H9 (cell line): ENCODE measurements at regions not wholly inside any gene's neighbourhood (a gene's known extent, or its start where the extent isn't known, plus 50 kb on each side); places are given as distances from the start of the nearest gene placed in this dataset.

Experiments used
- DNase-seq: peaks from one replicate; pipeline ENCODE4 v3.0.0-alpha.2; 2017
- H2AFZ ChIP-seq: one replicate; pipeline ENCODE4 v1.6.1; 2013; ENCODE audit warnings: mild to moderate bottlenecking, low read length, control low read depth, moderate library complexity
- H2AK5ac ChIP-seq: 2 replicates; pipeline ENCODE4 v1.6.1; 2013; ENCODE audit warnings: low read length, control low read depth, mixed read lengths; ENCODE audit not compliant: insufficient read length
- H2BK120ac ChIP-seq: one replicate; pipeline ENCODE4 v1.6.1; 2013; ENCODE audit warnings: low read depth, mild to moderate bottlenecking, low read length, control low read depth, inconsistent platforms; ENCODE audit not compliant: poor library complexity, severe bottlenecking
- H2BK12ac ChIP-seq: 2 replicates; pipeline ENCODE4 v1.6.1; 2013; ENCODE audit warnings: low read length, control low read depth, mixed read lengths, low read depth; ENCODE audit not compliant: insufficient read length
- H2BK15ac ChIP-seq: 2 replicates; pipeline ENCODE4 v1.6.1; 2013; ENCODE audit warnings: low read depth, low read length, control low read depth
- H2BK20ac ChIP-seq: one replicate; pipeline ENCODE4 v1.6.1; 2013; ENCODE audit warnings: low read depth, mild to moderate bottlenecking, low read length, control low read depth, inconsistent platforms; ENCODE audit not compliant: poor library complexity, severe bottlenecking
- H2BK5ac ChIP-seq: 2 replicates; pipeline ENCODE4 v1.6.1; 2013; ENCODE audit warnings: low read length, control low read depth, mixed read lengths; ENCODE audit not compliant: insufficient read length
- H3K14ac ChIP-seq: 2 replicates; pipeline ENCODE4 v1.6.1; 2013; ENCODE audit warnings: low read length, control low read depth; ENCODE audit not compliant: insufficient read depth
- H3K18ac ChIP-seq: 2 replicates; pipeline ENCODE4 v1.6.1; 2013; ENCODE audit warnings: low read depth, mild to moderate bottlenecking, mixed read lengths, low read length, control low read depth; ENCODE audit not compliant: insufficient read length
- H3K23ac ChIP-seq: 2 replicates; pipeline ENCODE4 v1.6.1; 2013; ENCODE audit warnings: low read length, control low read depth, mixed read lengths, low read depth; ENCODE audit not compliant: insufficient read length
- H3K23me2 ChIP-seq: 2 replicates; pipeline ENCODE4 v1.6.1; 2013; ENCODE audit warnings: low read depth, mild to moderate bottlenecking, mixed read lengths, low read length, control low read depth; ENCODE audit not compliant: insufficient read length, poor library complexity, severe bottlenecking
- H3K27ac ChIP-seq: 2 replicates; pipeline ENCODE4 v1.5.1; 2013; ENCODE audit warnings: low read length, control low read depth, mixed read lengths, low read depth; ENCODE audit not compliant: insufficient read length
- H3K27me3 ChIP-seq: 2 replicates; pipeline ENCODE4 v1.6.1; 2013; ENCODE audit warnings: low read length, control low read depth, inconsistent platforms; ENCODE audit not compliant: insufficient read depth
- H3K4ac ChIP-seq: 2 replicates; pipeline ENCODE4 v1.6.1; 2013; ENCODE audit warnings: low read depth, mild to moderate bottlenecking, control low read depth, inconsistent platforms, low read length, moderate library complexity
- H3K4me1 ChIP-seq: 2 replicates; pipeline ENCODE4 v1.6.1; 2013; ENCODE audit warnings: low read length, control low read depth, inconsistent platforms; ENCODE audit not compliant: insufficient read depth
- H3K4me2 ChIP-seq: 2 replicates; pipeline ENCODE4 v1.6.1; 2013; ENCODE audit warnings: low read length, control low read depth, mixed read lengths; ENCODE audit not compliant: insufficient read length, insufficient read depth
- H3K56ac ChIP-seq: 2 replicates; pipeline ENCODE4 v1.6.1; 2013; ENCODE audit warnings: low read depth, mild to moderate bottlenecking, mixed read lengths, low read length, control low read depth; ENCODE audit not compliant: insufficient read length
- H3K79me1 ChIP-seq: 2 replicates; pipeline ENCODE4 v1.6.1; 2013; ENCODE audit warnings: low read depth, mild to moderate bottlenecking, moderate library complexity, low read length, control low read depth, inconsistent platforms; ENCODE audit not compliant: insufficient read depth, poor library complexity, severe bottlenecking
- H3K79me2 ChIP-seq: 2 replicates; pipeline ENCODE4 v1.6.1; 2013; ENCODE audit warnings: low read length, control low read depth, inconsistent platforms; ENCODE audit not compliant: insufficient read depth
- H3K9ac ChIP-seq: 2 replicates; pipeline ENCODE4 v1.6.1; 2013; ENCODE audit warnings: low read length, control low read depth, mixed read lengths; ENCODE audit not compliant: insufficient read length; ENCODE audit errors: extremely low read depth
- H3K9me3 ChIP-seq: one replicate; pipeline ENCODE4 v1.6.1; 2013; ENCODE audit warnings: low read depth, low read length, inconsistent platforms; ENCODE audit not compliant: control insufficient read depth
- H3T11ph ChIP-seq: one replicate; pipeline ENCODE4 v1.6.1; 2013; ENCODE audit warnings: mild to moderate bottlenecking, low read length, control low read depth, inconsistent platforms
- H4K20me1 ChIP-seq: one replicate; pipeline ENCODE4 v1.6.1; 2013; ENCODE audit not compliant: control insufficient read depth, insufficient read length, insufficient read depth
- H4K5ac ChIP-seq: 2 replicates; pipeline ENCODE4 v1.6.1; 2013; ENCODE audit warnings: low read depth, mild to moderate bottlenecking, mixed read lengths, low read length, control low read depth; ENCODE audit not compliant: insufficient read length
- H4K8ac ChIP-seq: replicated peaks from 2 replicates; pipeline ENCODE4 v1.6.1; 2013; ENCODE audit warnings: low read length, control low read depth, mixed read lengths, low read depth; ENCODE audit not compliant: insufficient read length
- H4K91ac ChIP-seq: 2 replicates; pipeline ENCODE4 v1.6.1; 2013; ENCODE audit warnings: low read depth, mild to moderate bottlenecking, moderate library complexity, mixed read lengths, low read length, control low read depth; ENCODE audit not compliant: insufficient read length
- H3K27ac Mint-ChIP-seq, 3 experiments: 2 replicates in 2 of 3; 3 replicates in 1 of 3; pipeline ENCODE4 v1.8.0; 2020 to 2021; ENCODE audit warnings: mixed read lengths in 3 of 3, mild to moderate bottlenecking in 1 of 3, moderate library complexity in 1 of 3
- H3K27me3 Mint-ChIP-seq: 2 replicates; pipeline ENCODE4 v1.8.0; 2021; ENCODE audit warnings: low read depth, mild to moderate bottlenecking, moderate library complexity, mixed read lengths
- H3K36me3 Mint-ChIP-seq, 3 experiments: 2 replicates in 2 of 3; 3 replicates in 1 of 3; pipeline ENCODE4 v1.8.0; 2020 to 2021; ENCODE audit warnings: low read depth in 3 of 3, mixed read lengths in 3 of 3; ENCODE audit not compliant: insufficient read depth in 1 of 3
- H3K4me1 Mint-ChIP-seq, 2 experiments: 2 replicates each; pipeline ENCODE4 v1.8.0; 2020; ENCODE audit warnings: mixed read lengths in 2 of 2
- H3K4me3 Mint-ChIP-seq, 2 experiments: 2 replicates in 1 of 2; 3 replicates in 1 of 2; pipeline ENCODE4 v1.8.0; 2020 to 2021; ENCODE audit warnings: mild to moderate bottlenecking in 2 of 2, mixed read lengths in 2 of 2, moderate library complexity in 1 of 2
- H3K9me3 Mint-ChIP-seq, 2 experiments: 2 replicates in 1 of 2; 3 replicates in 1 of 2; pipeline ENCODE4 v1.8.0; 2020; ENCODE audit warnings: mild to moderate bottlenecking in 2 of 2, mixed read lengths in 2 of 2, moderate library complexity in 1 of 2
- WGBS: extraction: QIAGEN DNeasy Blood & Tissue Kit; methylation state at CpG from one replicate; pipeline ENCODE4 v1.1.7; 2013; ENCODE audit warnings: missing lambda C conversion rate, low lambda C conversion rate, mixed read lengths; ENCODE audit not compliant: insufficient read length; ENCODE audit errors: extremely low coverage; 5-methylcytosine and 5-hydroxymethylcytosine counted together
- TF ChIP-seq, protein P1 (sequence below): fragments of 200-600 bp; sonication (generic); conservative IDR thresholded peaks from 3 replicates; pipeline ENCODE4 v1.8.0; 2021; ENCODE audit warnings: antibody characterized with exemption, mild to moderate bottlenecking

DNA sequence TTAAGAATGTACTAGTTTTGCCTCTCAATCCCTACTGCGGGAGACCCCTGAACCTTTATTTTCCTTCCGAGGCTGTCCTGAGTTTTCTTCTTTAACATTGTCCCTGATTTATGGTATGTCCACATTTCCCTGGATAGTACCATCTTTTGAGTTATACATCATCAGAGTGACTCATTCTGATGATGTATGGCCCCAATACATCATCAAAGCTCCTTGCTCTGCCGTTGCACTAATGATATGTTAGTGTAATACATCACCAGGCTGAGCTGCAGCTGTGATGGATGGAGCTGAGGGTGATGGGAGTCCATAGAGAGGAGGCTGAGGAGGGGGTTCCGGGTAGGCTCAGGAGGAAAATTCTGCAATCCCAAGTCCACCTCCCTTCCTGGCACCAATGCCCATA is 986.5 kb downstream of the KCNMA1 start:
- no peaks in the 10 kb centered on the region for H3K23me2 ChIP-seq
- H2AK5ac ChIP-seq: no peak overlapping the region
- no peak overlapping the region for H3K4me2 ChIP-seq
- Mint-ChIP-seq H3K27ac (no peak overlapping the region), H3K36me3 (no peaks in the 10 kb centered on the region; a peak in 1 of 7 replicates), H3K4me3 (no peak overlapping the region), H3K4me1 (peaks cover 12 to 14% of the 10 kb centered on the region in 2 experiments), H3K9me3 (peaks cover 0 to 3% of the 10 kb centered on the region in 2 experiments; a peak in 1 of 5 replicates), H3K27me3 (peaks cover 1% of the 10 kb centered on the region; the same call in 1 of the 2 replicates)
- no peak overlapping the region for H3K18ac ChIP-seq
- no peak overlapping the region for H3K14ac ChIP-seq
- H3K9ac ChIP-seq: no peak overlapping the region
- no peaks in the 10 kb centered on the region for H4K20me1 ChIP-seq
- peaks cover 3% of the 10 kb centered on the region; the same call in 1 of the 2 replicates for H3K4me1 ChIP-seq
- no peak overlapping the region for H2BK5ac ChIP-seq
- no peak overlapping the region for H2BK20ac ChIP-seq
- no peak overlapping the region for H2BK120ac ChIP-seq
- H3K79me2 ChIP-seq: no peaks in the 10 kb centered on the region
- no peaks in the 10 kb centered on the region for H3K27me3 ChIP-seq
- DNase-seq: no peak
- no CpG with 5 or more reads among the region's 4 CpGs for WGBS
- no peak overlapping the region for H3K23ac ChIP-seq
- H2BK12ac ChIP-seq: no peak overlapping the region
- no peak overlapping the region for H3K56ac ChIP-seq
- H3K9me3 ChIP-seq: no peaks in the 10 kb centered on the region
- H4K8ac ChIP-seq: no peak overlapping the region
- no peak overlapping the region for H4K5ac ChIP-seq
- no peak overlapping the region for H4K91ac ChIP-seq
- H3K4ac ChIP-seq: no peak overlapping the region
- no peaks in the 10 kb centered on the region for H3K79me1 ChIP-seq
- H3K27ac ChIP-seq: no peak overlapping the region
- TF ChIP-seq, protein P1, sequence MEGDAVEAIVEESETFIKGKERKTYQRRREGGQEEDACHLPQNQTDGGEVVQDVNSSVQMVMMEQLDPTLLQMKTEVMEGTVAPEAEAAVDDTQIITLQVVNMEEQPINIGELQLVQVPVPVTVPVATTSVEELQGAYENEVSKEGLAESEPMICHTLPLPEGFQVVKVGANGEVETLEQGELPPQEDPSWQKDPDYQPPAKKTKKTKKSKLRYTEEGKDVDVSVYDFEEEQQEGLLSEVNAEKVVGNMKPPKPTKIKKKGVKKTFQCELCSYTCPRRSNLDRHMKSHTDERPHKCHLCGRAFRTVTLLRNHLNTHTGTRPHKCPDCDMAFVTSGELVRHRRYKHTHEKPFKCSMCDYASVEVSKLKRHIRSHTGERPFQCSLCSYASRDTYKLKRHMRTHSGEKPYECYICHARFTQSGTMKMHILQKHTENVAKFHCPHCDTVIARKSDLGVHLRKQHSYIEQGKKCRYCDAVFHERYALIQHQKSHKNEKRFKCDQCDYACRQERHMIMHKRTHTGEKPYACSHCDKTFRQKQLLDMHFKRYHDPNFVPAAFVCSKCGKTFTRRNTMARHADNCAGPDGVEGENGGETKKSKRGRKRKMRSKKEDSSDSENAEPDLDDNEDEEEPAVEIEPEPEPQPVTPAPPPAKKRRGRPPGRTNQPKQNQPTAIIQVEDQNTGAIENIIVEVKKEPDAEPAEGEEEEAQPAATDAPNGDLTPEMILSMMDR: no peak
- H2BK15ac ChIP-seq: no peak overlapping the region
- H3T11ph ChIP-seq: no peak overlapping the region
- H2AFZ ChIP-seq: no peak overlapping the region
